ENCODE measurements at regions not wholly inside any gene's neighbourhood (a gene's known extent, or its start where the extent isn't known, plus 50 kb on each side); places are given as distances from the start of the nearest gene placed in this dataset.

DNA sequence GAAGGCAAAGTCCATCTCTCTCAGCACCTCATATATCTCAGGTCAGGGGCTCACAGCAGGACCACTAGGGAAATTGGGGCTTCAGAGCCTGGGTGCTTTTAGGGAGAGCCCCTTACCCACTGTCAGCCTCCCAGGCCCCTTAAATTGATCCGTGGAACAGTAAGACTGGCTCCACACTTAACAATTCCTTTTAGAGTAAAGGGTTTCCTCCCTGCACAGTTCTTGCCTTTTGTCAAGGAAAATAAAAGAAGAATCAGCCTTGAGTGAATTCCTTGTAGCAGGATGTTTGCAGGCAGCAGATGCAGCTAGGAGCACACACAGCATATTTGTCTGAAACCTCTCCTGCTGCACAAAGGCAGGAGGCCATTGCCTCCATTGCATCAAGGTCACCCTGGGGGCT lies 184.9 kb downstream of the SEC16B start:
- DNase-seq = no peak

GRCh38 chr1:177784409-177784808 lies 185.4 kb downstream of the SEC16B start:
- no peak for DNase-seq

GRCh38 chr1:177783051-177783450 lies 186.8 kb downstream of the SEC16B start:
- DNase-seq = no peak

GRCh38 chr1:177780096-177780700 lies 189.7 kb downstream of the SEC16B start:
- peak; percentile 58 for DNase-seq

- no peak for DNase-seq
Measured at GRCh38 chr1:177779166-177779965, 190.5 kb downstream of the SEC16B start.

DNA sequence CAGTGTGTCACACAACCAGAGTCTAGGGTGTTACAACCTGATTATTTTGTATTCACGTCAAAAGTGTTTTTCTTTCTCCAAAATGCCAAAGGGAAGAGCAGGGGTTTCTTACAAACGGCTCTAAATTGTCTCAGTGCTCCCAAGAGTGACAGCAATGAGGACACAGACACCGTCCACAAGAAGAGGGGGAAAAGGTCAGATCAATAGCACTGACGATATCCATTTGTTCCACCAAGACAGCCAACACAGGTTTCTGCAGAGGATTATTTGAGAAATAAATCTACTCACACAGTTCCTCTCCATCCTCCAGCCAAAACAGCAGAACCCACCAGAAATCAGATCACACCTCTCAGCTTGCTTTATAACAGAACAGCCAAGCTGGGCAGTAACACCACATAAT lies 193.9 kb downstream of the SEC16B start:
- DNase-seq = no peak

DNA sequence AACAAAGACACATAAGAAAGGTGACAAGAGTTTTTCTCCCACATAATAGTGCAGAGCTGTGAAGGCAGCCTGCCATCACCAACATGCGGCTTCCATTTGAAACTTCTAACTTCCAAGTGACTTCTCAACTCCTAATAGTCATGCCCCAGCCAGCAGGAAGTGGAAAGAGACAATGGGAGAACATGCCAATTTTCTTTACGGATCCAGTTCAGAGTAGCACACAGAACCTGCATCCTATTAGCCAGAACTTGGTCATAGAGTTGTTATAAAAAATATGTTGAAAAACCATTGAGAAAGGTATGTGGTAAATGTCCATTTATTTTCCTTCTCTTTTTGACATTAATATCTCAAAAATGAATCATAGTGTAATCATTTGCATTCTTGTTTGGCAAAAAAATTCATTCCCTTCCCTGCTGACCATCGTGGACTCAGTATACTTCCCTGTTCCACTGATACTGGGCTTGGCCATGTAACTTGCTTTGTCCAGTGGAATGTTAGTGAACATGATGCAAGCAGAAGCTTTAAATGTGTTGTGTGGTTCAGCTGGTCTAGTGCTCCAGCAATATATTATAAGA lies 197.4 kb downstream of the SEC16B start:
- DNase-seq = no peak

DNA sequence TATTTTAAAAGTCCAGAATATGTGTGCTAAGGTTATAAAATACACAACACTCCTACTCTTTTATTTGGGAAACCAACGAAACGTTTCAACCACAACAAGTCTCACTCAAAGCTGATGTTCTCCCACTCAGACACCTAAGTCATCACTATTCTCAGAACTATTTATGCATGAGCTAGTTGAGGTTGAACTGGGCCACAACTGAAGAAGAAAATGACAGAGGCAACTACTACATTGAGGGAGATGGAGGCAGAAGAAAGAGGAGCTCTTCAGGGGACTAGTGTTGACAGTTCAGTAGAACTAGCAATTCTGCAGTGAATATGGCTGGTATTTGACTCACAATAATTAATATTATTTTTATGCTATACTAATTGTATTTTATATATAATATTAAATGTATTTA lies 198.2 kb downstream of the SEC16B start:
- no peak for DNase-seq

- DNase-seq = no peak
Measured at GRCh38 chr1:177770096-177770495, 199.8 kb downstream of the SEC16B start.

DNA sequence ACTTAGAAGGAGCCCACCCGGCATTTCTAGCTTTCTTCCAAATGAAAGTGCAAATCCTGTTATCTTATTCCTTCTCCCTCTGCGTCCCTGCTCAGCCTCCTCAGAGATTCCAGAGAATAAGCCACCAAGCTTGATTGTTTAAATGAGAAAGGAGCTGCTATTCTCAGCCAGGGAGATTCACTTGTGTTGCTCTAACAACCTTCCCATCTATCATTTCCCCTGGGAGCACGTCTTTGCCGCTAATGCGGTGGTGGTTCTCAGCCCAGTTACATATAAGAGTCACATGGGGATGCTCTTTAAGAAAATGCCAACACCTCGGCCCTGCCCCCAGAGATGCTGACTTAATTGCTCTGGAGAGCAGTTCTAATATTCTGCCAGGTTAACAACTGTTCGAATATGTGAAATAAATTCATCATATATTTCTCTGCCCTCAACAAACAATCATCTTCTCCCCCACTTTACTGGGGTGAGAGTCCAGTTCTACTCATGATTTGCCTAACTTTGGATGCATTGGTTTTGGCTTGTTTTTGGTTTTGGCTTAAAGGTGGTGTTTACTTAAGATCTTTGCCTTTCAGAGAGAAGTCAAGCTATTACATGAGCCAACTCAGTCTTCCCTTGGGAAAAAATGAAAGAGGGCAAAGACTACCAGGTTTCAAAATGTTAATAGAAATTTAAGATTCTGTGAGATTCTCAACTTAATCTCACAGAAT lies 213.9 kb downstream of the SEC16B start:
- DNase-seq = no peak

- DNase-seq = no peak
Measured at GRCh38 chr1:177754603-177755002, 215.3 kb downstream of the SEC16B start.

- peak; percentile 36 for DNase-seq
Measured at GRCh38 chr1:177753655-177754054, 216.2 kb downstream of the SEC16B start.

- no peak for DNase-seq
Measured at GRCh38 chr1:177748080-177748801, 221.6 kb downstream of the SEC16B start.

GRCh38 chr1:177746155-177746554 lies 223.7 kb downstream of the SEC16B start:
- DNase-seq = peak; percentile 51

GRCh38 chr1:177744906-177745305 lies 225.0 kb downstream of the SEC16B start:
- no peak for DNase-seq

DNA sequence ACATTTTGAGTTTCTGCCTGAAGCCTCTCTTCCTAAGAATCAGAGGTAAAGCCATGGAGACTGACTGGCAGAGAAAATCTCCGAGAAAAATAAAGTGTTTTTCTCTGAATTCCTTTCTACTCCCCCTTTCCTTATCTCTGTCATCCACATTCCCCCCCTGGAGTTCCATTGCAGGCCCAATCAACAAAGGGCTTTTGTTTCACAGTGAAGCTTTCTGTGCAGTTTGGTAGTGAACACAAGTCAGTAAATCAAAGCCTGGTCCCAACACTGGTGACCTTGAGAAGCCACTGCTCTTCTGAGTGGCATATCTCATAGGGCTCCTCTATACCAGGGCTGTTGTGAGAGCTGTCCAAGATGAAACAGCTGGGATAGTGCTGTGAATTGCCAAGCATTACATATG lies 228.4 kb downstream of the SEC16B start:
- no peak for DNase-seq

DNA sequence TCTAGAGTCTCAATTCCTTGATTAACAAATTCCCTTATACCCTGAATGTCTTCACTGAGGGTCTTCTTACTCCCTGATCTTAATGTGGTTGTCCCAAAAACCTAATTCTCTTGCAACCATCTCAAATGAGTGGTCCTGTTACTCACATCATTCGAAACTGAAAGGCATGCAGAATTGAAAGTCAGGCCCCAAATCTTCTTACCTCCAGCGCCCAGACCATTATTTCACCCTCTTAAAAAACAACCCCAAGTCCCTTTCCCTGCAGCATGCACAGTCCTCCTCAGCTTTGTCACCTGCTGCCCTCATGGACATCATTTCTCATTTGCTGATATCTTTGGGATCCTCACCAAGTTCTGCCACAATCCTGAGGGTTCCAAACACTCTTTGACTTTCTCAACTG lies 230.1 kb downstream of the SEC16B start:
- DNase-seq = no peak

DNA sequence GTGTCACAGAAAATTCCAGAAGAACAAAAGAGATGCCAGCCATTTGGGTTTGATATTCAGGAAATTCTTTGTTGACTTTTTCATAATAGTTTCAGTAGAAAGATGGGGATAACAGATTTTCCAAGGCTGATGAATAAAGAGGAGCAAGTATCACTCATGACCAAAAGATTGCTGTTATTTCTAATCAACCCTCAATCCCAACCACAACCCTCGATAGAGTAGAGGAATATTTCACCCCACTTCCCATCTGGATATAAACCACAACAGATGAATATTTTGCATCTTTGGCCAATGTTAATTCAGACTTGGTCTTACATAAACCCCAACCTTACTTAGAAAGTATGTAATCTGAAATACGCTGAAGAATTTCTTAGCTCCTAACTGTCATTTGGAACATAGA lies 232.4 kb downstream of the SEC16B start:
- no peak for DNase-seq

DNA sequence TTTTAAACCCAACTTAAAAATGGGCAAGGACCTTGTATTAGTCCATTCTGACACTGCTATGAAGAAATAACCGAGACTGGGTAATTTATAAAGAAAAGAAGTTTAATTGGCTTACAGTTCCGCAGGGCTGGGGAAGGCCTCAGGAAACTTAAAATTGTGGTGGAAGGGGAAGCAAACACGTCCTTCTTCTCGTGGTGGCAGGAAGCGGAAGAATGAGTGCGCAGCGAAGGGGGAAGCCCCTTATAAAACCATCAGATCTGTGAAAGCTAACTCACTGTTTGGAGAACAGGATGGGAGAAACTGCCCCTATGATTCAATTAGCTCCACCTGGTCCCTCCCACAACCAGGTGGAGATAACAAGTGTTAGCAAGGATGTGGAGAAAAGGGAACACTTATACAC lies 237.7 kb downstream of the SEC16B start:
- no peak for DNase-seq

- no peak for DNase-seq
Measured at GRCh38 chr1:177729646-177730045, 240.2 kb downstream of the SEC16B start.

DNA sequence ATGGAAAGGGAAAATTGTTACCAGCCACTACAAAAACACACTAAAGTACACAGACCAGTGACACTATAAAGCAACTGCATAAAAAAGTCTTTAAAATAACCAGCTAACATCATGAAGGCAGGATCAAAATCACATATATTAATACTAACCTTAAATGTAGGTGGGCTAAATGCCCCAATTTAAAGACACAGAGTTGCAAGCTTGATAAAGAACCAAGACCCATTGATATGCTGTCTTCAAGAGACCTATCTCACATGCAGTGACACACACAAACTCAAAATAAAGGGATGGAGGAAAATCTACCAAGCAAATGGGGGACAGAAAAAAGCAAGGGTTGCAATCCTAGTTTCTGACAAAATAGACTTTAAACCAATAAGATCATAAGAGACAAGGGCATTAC lies 246.3 kb downstream of the SEC16B start:
- DNase-seq = no peak

DNA sequence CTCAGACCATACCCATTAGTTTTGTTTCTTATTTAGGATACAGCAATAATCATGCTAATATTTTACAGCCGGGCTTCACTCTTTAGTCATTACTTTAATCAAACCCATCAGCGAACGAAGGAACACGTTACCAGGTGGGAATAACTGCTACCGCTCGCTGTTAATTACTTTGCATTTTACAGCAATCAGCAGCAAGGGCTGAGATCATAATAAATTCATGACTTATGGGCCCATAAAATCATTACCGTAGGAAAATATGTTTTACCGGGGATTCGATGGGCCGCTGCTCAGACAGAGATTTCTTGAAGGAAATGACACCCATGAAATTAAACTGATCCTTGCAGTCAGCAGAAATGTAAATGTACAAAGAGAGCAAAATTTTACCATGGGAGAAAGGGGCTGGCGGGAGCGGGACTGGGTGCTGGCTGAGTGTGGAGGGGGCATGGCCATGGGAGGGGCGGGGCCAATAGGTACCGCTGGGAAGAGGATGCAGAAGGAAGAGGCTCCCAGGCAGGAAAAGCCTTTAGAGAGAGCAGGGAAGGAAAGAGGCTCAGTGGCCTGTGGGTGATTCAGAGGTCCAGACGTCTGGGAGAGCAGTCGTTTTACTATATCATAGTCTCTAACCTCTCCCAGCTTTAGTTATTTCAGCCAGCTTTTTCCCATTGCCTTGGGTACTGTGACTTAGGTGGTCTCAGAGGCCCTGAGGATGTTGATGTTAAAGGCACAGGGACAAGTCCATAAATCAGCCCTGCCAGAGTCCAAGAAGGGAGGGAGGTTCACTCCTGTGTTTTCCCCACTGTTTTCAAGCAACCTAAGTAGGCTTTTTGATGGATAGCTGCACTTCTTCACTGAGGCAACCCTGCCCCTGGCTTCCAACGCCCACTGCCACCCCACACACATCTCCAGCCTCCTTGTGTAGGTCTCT lies 258.9 kb downstream of the SEC16B start:
- DNase-seq = no peak

Measured in retina (tissue), 1 donor.